HG02642 (cell line): ENCODE measurements at regions not wholly inside any gene's neighbourhood (a gene's known extent, or its start where the extent isn't known, plus 50 kb on each side); places are given as distances from the start of the nearest gene placed in this dataset.
"Not testable (repeated sequence)": the region's sequence is repeated elsewhere in the genome, so short reads cannot be mapped to it uniquely, and the experiment has no call there.

Source experiments
- ATAC-seq: cut with Tn5 transposase; IDR thresholded peaks from one replicate; pipeline ENCODE4 v1.9.1; 2021; ENCODE audit warnings: mild to moderate bottlenecking; ENCODE audit not compliant: unreplicated experiment, poor library complexity

- no peak for ATAC-seq
These were observed 552.2 kb downstream of the TFAP2A start for GRCh38 chr6:9862603-9863167.

DNA sequence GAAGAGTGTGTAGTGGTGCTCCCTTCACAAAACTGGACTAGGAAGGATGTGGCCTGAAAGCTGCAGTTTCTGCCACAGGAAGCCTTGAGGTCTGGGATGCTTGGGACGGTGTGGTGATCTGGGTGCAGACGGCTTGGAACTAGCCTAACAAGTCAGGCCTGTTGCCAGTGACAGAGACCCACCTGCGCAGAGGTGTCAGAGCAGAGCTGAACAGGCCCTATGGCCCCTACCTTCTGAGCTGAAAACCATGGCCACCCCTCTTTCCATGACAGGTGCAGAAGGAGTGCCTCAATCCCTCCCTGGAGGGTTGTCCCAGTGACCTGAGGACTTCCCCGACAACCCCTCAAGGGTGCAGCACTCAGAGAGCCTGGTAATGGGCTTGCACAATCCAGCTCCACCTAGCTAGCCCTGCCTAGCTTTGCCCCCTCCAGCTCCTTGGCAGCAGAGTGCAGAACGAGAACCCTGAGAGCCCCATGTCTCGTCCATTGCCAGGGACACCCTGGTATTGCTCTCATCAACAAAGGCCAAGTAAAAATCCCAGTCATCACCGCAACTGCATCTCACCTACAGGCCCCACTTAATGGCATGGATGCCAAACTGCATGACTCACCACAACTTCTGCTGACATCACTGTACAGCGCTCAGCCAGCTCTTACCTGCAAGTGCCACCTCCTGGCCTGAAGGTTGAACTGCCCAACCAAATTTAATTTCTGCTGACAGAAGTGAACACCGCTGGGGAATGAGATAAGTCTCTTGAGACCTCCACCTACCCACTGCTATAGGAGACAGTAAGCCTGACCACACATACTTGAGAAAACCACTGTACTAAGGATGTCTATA, 563.1 kb downstream of the TFAP2A start:
- no peak for ATAC-seq

DNA sequence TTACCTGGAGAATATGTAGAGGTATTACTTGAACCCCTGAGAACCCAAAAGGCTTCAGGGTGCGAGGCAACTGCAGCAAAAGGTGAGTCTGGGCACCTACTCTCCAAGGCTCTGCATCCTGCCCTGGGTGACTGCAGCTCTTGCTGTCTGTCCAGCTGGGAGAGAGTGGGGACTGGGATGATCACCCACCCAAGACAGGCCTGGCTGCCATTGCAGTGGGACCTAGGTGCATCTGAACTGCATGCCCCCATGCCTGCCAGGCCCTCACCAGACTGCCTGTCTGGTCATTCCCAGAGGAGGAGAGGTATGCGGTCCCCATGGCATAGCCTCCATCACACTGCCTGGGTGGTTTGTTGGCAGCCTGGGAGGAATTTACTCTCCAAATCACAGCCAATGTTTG, 563.9 kb downstream of the TFAP2A start:
- ATAC-seq = no peak

DNA sequence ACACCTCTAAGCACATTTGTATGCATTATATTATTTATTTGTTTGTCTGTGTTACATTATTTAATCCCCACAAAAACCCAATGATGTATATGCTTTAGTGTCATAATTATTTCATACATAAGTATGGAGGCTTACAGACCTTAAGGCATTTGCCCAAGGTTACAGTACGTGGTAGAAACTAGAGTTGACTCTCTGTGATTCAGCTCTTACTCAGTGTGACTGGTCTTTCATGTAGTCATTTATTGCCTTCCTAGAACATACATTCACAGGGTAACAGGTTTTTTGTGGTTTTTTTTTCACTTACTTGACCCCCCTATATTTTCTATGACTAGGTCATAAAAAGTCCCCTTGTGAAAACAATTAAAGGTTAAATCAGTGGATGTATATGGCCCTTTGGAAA, 566.8 kb downstream of the TFAP2A start:
- ATAC-seq = no peak

DNA sequence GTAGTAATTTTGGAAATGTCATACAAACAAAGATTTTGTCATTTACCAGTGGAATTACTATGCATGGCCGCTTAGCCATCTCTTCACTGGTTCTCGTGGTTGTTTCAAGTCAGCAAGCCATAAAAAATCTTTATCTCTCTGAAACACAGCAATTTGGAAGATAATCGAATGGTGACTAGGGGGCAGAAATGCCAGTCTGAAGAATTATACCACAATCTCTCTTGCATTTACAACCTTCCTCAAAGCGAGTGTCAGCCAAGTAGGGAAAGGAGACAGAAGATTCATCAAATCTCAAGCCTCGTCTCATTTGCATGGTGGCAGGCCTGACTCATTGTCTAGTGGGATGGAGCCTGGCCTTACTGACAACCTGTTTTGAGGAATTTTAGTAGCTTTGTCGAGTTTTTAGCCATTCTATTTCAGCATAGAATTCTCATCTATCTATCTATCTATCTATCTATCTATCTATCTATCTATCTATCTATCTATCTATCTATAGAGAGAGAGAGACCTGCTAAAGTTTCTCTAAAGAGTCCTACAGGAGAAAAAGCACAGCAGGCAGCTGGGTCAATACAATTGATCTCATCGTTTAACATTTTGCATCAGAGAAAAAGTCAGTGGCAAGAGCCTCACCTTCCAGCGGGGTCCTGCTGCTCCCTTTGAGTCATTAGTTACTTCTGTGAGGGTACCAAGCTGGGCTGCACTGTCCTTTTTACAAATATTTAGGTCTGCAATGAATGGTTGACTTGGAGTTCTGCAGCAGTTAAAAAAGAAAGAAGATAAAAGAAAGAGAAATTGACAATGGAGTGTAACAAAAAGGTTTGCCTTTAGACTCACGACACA, 572.8 kb downstream of the TFAP2A start:
- no peak for ATAC-seq

GRCh38 chr6:9834233-9834632, 580.6 kb downstream of the TFAP2A start:
- no peak for ATAC-seq

GRCh38 chr6:9831783-9832182, 583.1 kb downstream of the TFAP2A start:
- ATAC-seq = no peak

DNA sequence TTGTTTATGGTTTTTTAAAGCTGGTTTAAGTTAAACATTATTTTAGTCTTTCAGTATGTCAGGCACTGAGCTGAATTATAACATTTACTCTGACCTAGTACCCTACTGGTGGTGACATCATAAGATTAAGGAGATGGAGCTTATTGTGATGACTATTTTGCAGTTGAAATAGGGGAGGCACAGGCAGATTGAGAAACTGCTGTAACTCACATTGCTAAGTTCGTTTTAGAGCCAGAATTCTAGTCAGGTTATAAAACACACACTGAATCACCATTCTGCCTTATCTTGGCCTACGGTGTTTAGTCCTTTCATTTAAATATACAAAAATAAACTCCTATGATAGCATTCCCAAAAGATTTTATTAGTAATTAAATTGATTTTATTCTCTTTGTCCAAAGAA, 584.1 kb downstream of the TFAP2A start:
- ATAC-seq = no peak

GRCh38 chr6:9825526-9825925, 589.3 kb downstream of the TFAP2A start:
- ATAC-seq = no peak

DNA sequence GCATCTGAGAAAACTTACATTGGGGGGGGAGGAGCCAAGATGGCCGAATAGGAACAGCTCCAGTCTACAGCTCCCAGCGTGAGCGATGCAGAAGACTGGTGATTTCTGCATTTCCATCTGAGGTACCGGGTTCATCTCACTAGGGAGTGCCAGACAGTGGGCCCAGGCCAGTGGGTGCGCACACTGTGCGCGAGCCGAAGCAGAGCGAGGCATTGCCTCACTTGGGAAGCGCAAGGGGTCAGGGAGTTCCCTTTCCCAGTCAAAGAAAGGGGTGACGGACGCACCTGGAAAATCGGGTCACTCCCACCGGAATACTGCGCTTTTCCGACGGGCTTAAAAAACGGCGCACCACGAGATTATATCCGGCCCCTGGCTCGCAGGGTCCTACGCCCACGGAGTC, 604.1 kb downstream of the TFAP2A start:
- not testable (repeated sequence) for ATAC-seq

DNA sequence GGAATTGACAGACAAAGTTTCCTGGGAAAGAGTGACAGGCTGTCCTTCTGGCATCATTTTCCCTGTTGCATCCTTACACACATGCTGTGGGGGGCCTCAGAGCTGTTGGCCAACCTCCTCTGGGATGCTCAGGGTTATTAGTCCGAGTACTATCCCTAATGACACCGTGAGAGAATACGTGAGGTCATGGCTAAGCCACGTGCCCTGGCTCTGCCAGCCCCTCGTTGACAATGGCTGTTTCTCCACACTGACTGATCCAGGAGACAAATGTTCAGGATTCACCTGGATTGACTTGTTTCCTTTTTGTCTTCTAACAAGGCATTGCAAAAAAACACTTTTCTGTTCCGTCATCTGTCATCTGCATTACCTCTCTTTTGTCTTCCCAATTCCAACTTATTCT, 604.6 kb downstream of the TFAP2A start:
- no peak for ATAC-seq

- ATAC-seq = no peak
These were observed 608.7 kb downstream of the TFAP2A start for GRCh38 chr6:9806195-9806594.

DNA sequence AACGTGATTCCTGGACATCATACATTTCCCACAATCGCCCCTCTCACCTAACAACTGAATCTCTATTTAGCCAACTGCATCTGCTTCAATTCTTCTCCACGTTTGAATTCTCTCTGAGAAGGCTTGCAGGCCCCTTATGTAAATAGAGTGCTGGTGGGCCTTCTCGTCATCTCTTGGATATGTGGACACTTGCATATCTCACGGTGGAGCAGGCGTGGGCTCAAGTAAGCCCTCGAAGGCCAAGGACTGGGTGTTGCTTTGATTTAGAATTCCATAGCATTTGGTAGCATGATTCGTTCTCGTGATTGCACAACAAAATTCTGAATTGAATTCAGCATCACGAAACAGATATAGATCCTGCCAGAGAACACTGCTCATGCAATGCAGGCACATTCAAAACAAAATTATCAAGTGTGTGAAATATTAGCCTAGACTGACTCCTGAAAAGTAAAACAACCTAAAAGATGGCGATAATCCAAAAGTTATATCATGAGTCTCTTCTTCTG, 613.6 kb downstream of the TFAP2A start:
- no peak for ATAC-seq

GRCh38 chr6:9799582-9799981, 615.3 kb downstream of the TFAP2A start:
- ATAC-seq = no peak

- no peak for ATAC-seq
These were observed 618.0 kb downstream of the TFAP2A start for GRCh38 chr6:9796827-9797226.

DNA sequence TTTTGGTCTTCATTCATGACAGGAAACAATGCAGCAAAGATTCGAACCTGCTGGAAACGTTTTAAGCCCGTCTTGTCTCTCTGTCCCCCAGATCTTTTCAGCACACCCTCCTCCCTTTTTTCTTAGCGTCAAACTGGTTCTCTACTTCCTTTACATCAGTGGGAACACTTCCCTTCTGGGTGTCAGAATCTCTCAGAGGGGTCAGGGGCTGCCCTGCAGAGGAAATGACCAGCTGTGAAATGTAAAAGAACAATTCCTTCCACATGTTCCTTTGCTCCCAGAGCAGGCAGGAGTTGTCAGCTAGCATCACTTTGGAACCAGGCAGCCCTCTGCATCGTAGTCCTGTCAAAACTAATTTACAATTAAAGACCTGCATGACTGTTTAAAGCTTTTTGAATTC, 619.0 kb downstream of the TFAP2A start:
- ATAC-seq = no peak

DNA sequence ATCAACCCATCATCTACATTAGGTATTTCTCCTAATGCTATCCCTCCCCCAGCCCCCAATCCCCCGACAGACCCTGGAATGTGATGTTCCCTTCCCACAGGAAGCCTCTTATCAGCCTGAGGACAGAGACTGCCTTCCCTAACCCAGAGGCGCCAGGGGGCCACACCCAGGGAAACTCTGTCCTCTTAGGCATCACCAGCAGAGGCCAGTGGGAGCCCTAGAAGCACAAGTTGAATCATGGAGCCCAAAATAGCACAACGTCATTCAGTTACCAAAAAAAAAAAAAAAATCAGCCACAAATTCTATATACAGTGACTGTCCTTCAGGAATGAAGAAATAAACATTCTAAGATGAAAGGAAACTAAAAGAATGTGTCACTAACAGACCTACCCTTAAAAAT, 625.7 kb downstream of the TFAP2A start:
- ATAC-seq = no peak

DNA sequence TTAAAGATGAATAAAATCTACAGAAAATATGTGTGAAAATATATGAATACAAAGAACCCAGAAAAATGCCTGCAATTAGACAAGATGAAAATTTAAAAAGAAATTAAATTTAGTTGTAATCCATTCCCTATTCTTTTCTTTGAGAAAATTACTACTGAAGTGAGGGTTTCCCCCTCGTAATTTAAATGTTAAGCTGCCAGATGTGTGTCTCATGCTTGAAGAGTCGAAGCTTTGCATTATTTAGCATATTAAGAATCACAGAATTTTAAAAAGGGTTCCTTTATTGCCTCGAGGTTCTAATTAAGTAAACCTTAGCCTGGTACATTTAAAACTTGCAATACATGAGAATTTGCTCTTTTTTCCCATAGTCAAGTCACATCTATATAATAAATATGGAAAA, 630.1 kb downstream of the TFAP2A start:
- no peak for ATAC-seq

- no peak for ATAC-seq
These were observed 631.3 kb downstream of the TFAP2A start for GRCh38 chr6:9783567-9783966.

DNA sequence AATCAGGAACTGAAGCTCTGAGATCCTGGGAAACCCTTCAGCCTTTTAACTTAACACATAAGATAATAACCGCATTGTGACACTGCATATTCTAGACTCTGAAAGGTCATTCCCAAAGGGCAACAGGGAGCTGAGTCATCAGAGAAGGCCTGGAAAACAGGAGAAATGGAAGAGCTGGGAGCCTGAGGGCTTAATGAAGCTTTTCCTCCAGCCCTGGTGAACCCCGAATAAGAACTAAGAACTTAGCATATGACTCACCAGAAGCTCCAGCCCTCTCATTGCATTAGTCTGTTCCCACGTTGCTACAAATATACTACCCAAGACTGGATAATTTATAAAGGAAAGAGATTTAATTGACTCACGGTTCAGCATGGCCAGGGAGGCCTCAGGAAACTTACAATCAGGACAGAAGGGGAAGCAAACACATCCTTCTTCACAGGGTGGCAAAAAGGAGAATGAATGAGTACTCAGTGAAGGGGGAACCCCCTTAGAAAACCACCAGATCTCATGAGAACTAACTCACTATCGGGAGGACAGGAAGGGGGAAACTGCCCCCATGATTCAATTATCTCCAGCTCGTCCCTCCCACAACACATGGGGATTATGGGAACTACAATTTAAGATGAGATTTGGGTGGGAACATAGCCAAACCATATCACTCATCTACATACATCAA, 648.5 kb downstream of the TFAP2A start:
- no peak for ATAC-seq

DNA sequence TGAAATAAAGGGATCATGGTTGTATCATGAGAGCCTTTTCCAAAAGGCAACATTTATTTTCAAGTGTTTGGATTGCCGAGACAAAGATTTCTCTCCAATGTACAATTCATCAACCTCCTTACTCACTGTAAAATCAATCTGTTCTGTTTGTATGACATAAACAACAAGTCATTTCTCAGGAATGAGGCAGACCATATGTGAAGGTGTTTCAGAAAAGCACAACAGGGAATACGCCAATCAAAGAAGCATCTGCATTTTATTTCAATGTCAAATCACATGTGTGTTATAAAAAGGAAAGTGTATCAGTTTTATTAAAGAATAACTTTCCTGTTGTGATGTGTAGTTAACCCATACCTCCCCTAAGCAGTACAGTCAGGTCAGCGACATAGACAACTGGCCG, 653.7 kb downstream of the TFAP2A start:
- ATAC-seq = no peak
